GM12872 (cell line): ENCODE measurements at regions not wholly inside any gene's neighbourhood (a gene's known extent, or its start where the extent isn't known, plus 50 kb on each side); places are given as distances from the start of the nearest gene placed in this dataset.

Experiments used
- TF ChIP-seq, protein P1 (sequence below): IDR thresholded peaks from 3 replicates; pipeline ENCODE4 v1.5.1; 2011; ENCODE audit warnings: low read depth, mild to moderate bottlenecking, low read length, moderate library complexity; ENCODE audit not compliant: insufficient read depth

DNA sequence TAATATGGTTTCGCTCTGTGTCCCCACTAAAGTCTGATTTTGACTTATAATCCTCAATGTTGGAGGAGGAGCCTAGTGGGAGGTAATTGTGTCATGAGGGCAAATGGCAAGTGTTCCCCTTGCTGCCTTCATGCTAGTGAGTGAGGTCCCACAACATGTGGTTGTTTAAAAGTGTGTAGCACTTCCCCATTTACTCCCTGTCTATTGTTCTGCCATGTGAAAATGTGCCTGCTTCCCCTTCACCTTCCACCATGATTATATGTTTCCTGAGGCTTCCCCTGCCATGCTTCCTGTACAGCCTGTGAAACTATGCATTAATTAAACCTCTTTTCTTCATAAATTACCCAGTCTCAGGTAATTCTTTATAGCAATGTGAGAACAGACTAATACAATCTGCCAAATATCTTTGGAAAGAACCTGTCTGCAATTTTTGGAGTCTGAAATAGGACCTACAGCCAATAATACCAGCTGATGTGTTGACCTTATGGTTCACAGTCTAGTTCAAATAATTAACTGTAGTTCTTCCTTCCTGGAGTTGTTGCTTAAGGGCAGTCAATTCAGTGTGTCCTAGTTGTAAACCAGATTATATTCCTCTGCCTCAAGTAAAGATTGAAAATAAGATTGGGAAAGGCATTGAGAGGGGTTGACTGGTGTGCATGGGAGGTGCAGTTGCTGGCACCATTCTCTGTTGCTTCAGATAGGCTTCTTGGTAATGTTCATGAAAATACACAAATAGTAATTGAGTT lies 1442.9 kb downstream of the SLITRK1 start:
- TF ChIP-seq, protein P1, sequence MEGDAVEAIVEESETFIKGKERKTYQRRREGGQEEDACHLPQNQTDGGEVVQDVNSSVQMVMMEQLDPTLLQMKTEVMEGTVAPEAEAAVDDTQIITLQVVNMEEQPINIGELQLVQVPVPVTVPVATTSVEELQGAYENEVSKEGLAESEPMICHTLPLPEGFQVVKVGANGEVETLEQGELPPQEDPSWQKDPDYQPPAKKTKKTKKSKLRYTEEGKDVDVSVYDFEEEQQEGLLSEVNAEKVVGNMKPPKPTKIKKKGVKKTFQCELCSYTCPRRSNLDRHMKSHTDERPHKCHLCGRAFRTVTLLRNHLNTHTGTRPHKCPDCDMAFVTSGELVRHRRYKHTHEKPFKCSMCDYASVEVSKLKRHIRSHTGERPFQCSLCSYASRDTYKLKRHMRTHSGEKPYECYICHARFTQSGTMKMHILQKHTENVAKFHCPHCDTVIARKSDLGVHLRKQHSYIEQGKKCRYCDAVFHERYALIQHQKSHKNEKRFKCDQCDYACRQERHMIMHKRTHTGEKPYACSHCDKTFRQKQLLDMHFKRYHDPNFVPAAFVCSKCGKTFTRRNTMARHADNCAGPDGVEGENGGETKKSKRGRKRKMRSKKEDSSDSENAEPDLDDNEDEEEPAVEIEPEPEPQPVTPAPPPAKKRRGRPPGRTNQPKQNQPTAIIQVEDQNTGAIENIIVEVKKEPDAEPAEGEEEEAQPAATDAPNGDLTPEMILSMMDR = no peak

DNA sequence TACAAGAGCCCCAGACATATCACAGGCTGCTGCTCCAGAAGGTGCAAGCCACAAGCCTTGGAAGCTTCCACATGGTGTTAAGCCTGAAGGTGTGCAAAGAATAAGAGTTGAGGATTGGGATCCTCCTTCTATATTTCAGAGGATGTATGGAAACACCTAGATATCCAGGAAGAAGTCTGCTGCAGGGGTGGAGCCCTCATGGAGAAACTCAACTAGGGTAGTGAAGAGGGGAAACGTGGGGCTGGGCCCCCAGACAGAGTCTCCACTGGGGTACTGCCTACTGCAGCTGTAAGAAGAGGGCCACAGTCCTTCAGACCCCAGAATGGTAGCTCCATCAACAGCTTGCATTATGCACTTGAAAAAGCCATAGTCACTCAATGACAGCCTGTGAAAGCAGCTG lies 1444.0 kb downstream of the SLITRK1 start:
- TF ChIP-seq, protein P1 = no peak

DNA sequence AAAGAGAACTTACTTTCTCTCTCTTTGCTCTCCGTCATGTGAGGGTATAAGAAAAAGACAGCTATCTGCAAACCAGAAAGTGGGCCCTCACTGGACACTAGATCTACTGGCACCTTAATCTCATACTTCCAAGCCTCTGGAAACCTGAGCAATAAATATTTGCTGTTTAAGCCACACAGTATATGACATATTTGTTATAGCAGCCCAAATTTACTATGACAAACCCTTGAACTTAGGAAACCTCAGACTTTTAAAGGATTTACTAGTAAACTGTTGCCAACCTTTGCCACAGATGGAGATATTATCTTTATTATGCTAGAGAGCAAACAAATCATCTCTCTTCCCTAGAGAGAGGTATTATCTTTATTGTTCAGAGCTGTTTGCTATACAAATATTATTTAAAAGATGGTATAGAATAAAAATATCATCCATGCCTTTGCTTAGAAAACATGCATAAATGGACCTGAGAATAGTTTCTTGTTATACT lies 1446.1 kb downstream of the SLITRK1 start:
- TF ChIP-seq, protein P1 = no peak

DNA sequence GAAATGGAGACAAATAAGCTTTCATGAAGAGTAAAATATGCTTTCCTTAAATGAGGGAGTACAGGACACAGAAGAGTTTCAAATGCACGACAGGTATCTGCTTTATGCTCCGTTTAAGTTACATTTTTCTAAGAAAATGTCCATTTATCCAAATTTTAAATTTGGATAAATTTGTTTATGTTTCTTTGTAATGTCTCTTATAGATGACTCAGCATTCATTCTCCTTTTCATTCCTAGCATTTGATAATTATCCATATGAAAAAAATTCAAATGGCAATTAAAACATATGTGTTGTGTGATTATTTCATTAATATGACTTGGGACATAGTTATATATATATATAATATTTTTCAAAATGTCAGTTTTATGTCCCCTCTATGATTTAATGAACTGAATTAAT lies 1449.3 kb downstream of the SLITRK1 start:
- TF ChIP-seq, protein P1 = no peak

DNA sequence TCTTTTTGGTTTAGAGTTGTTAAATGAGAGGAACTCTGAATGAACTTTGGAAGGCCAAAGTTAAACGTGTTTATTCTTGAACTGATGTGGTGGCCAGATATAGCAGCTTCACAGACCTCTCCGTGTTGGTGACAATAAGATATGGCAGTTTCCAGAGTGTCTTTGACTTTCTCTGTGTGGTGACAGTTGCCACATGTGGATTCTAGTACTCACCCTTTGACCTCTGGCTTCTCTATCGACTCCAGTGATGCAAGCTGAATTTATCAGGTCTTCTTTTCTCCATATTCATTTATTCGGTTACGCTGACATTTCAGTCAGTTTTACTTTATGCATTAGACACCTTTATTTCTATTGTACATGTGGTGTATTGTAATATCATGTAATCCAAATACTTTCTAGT lies 1469.5 kb downstream of the SLITRK1 start:
- TF ChIP-seq, protein P1 = no peak

DNA sequence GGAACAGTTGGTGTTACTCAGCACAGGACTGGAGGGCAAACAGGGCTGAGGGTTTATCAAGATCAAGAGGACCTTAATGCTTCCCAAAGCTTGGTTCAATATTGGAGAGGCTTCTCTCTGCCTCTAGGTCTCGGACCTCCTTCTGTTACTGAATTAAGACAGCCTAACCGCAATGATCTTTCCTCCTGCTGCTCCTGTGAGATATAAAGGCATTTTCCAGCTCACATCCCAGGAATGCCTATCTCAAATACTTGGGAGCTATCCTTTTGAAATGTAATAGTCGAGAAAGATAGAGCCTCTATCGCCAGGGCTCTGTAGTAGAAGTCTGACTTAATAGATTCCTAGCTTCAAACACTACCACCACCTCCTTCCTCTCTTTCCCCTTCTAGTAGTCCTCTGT lies 1475.0 kb downstream of the SLITRK1 start:
- TF ChIP-seq, protein P1 = no peak

DNA sequence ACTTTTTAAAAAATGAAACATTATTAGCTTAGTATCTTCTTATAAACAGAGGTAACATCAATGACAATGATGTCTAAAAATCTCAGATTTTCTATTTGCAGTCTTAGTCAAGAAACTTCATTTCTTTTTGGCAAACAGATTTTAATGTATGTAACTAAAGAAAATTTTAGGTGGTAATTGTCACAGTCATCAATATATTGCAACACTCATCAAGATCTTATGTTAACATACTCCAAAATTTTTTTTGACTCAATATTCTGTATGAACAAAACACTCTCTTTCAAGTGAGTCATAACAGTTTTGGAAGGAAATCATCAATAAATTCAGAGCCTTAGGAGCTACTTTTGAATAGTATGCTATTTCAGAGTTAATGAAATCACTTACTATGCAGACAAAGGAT lies 1507.6 kb downstream of the SLITRK1 start:
- TF ChIP-seq, protein P1 = no peak
